GM12878 (cell line): ENCODE measurements at regions not wholly inside any gene's neighbourhood (a gene's known extent, or its start where the extent isn't known, plus 50 kb on each side); places are given as distances from the start of the nearest gene placed in this dataset.

Experiments used
- ATAC-seq: fragments of 200-7000 bp; cut with Tn5 transposase; 3 replicates; pipeline ENCODE4 v1.9.1; 2020; ENCODE audit warnings: mild to moderate bottlenecking, moderate library complexity
- BruUV-seq: library from RNA; stranded (reverse); fragments of 400-500 nt; replicated peaks from 2 replicates; lab custom pipeline; 2021; lab: Mats Ljungman, UMichigan
- CTCF ChIA-PET: fragments of 300-600 bp; sonication (Branson Sonifier 250); formaldehyde crosslinking; extraction: SDS; loops from one replicate; lab custom pipeline; 2021; ENCODE audit warnings: inconsistent platforms; lab: Yijun Ruan, JAX
- POLR2A ChIA-PET: fragments of 350-600 bp; formaldehyde crosslinking; extraction: SDS; loops from one replicate; lab custom pipeline; 2021; ENCODE audit warnings: inconsistent platforms; lab: Charles Lee
- RAD21 ChIA-PET: fragments of 300-600 bp; sonication (Branson Sonifier 250); formaldehyde crosslinking; loops from one replicate; lab custom pipeline; 2023; ENCODE audit warnings: antibody characterized with exemption; ENCODE audit not compliant: unreplicated experiment; lab: Charles Lee
- SMC1A ChIA-PET: fragments of 300-600 bp; sonication (Branson Sonifier 250); formaldehyde crosslinking; loops from one replicate; lab custom pipeline; 2023; ENCODE audit not compliant: unreplicated experiment, uncharacterized antibody; lab: Charles Lee
- DNase-seq: peaks from one replicate; pipeline ENCODE4 v3.0.0-alpha.2; 2011; ENCODE audit warnings: low read depth, low spot score
- FAIRE-seq: peaks from 3 replicates; lab custom pipeline; 2011; peaks lifted over from hg19 to GRCh38; lab: Jason Lieb, UNC
- H2AFZ ChIP-seq: 2 replicates; pipeline ENCODE4 v1.6.0; 2011; ENCODE audit warnings: low read depth, low read length, control low read depth; ENCODE audit not compliant: control insufficient read depth
- H3K27ac ChIP-seq: 2 replicates; pipeline ENCODE4 v1.5.1; 2011; ENCODE audit warnings: control low read depth; ENCODE audit not compliant: control insufficient read depth, insufficient read depth
- H3K27me3 ChIP-seq, 2 experiments: replicated peaks in 1 of 2; 2 replicates each; pipeline versions ENCODE4 v1.6.0 to v1.6.1; 2011; ENCODE audit warnings: low read length in 1 of 2; ENCODE audit not compliant: control insufficient read depth in 2 of 2, insufficient read depth in 2 of 2
- H3K36me3 ChIP-seq, 2 experiments: 2 replicates each; pipeline ENCODE4 v1.5.1; 2011; ENCODE audit warnings: low read length in 1 of 2; ENCODE audit not compliant: control insufficient read depth in 2 of 2, insufficient read depth in 2 of 2
- H3K4me1 ChIP-seq: 2 replicates; pipeline ENCODE4 v1.6.1; 2011; ENCODE audit warnings: mild to moderate bottlenecking, low read length, moderate library complexity, mixed read lengths; ENCODE audit not compliant: control insufficient read depth, insufficient read depth
- H3K4me2 ChIP-seq: 2 replicates; pipeline ENCODE4 v1.6.0; 2011; ENCODE audit warnings: control low read depth; ENCODE audit not compliant: control insufficient read depth, insufficient read depth
- H3K4me3 ChIP-seq: fragments of 200-600 bp; sonication (generic); 2 replicates; pipeline ENCODE4 v1.5.1; 2016
- H3K79me2 ChIP-seq: 2 replicates; pipeline ENCODE4 v1.6.0; 2011; ENCODE audit warnings: low read length; ENCODE audit not compliant: control insufficient read depth, insufficient read depth
- H3K9ac ChIP-seq: 2 replicates; pipeline ENCODE4 v1.8.0; 2011; ENCODE audit warnings: low read length, control low read depth, mixed read lengths; ENCODE audit not compliant: control insufficient read depth, insufficient read depth
- H3K9me3 ChIP-seq: replicated peaks from 3 replicates; pipeline ENCODE4 v1.5.1; 2011; ENCODE audit warnings: mild to moderate bottlenecking, low read length; ENCODE audit not compliant: control insufficient read depth, insufficient read depth
- H4K20me1 ChIP-seq: 2 replicates; pipeline ENCODE4 v1.6.0; 2011; ENCODE audit not compliant: control insufficient read depth, insufficient read depth
- NBN ChIP-seq: fragments of 450-650 bp; IDR thresholded peaks from 2 replicates; pipeline ENCODE4 v1.6.1; 2016
- NR2C2 ChIP-seq: IDR thresholded peaks from 2 replicates; pipeline ENCODE4 v1.6.1; 2011; ENCODE audit warnings: borderline replicate concordance, low read depth; ENCODE audit not compliant: control insufficient read depth, insufficient read length
- SMAD5 ChIP-seq: IDR thresholded peaks from 2 replicates; pipeline ENCODE4 v1.6.1; 2016; ENCODE audit warnings: antibody characterized with exemption, low read depth
- YBX1 ChIP-seq: fragments of 450-650 bp; IDR thresholded peaks from 2 replicates; pipeline ENCODE4 v1.6.1; 2016; ENCODE audit warnings: antibody characterized with exemption
- WGBS: methylation state at CpG from one replicate; pipeline ENCODE4 v1.1.6; 2016; ENCODE audit warnings: low lambda C conversion rate; ENCODE audit not compliant: insufficient replicate concordance, insufficient coverage; ENCODE audit errors: missing lambda C conversion rate; 5-methylcytosine and 5-hydroxymethylcytosine counted together
- in situ Hi-C: fragments of 300-500 bp; cut with MboI; formaldehyde crosslinking; loops from 9 replicates; pipeline ENCODE4 v1.14.3; 2018; ENCODE audit warnings: mixed read lengths
- intact Hi-C: fragments of 100-400 bp; cut with micrococcal nuclease; formaldehyde crosslinking; loops from one replicate; pipeline ENCODE4 v1.14.2; 2022; ENCODE audit not compliant: unreplicated experiment
- TF ChIP-seq, protein P1 (sequence below): IDR thresholded peaks from 2 replicates; pipeline ENCODE4 v1.6.1; 2012; ENCODE audit warnings: improper control_type of control experiment, low read depth, low read length; ENCODE audit not compliant: insufficient replicate concordance
- TF ChIP-seq, protein P2 (sequence below): fragments of 450-650 bp; IDR thresholded peaks from 2 replicates; pipeline ENCODE4 v1.6.1; 2016; ENCODE audit warnings: mild to moderate bottlenecking
- TF ChIP-seq, protein P3 (sequence below): fragments of 450-650 bp; IDR thresholded peaks from 2 replicates; pipeline ENCODE4 v1.6.1; 2016; ENCODE audit warnings: mild to moderate bottlenecking
- TF ChIP-seq, protein P4 (sequence below): fragments of 450-650 bp; IDR thresholded peaks from 2 replicates; pipeline ENCODE4 v1.6.1; 2017; ENCODE audit warnings: mild to moderate bottlenecking, moderate library complexity
- TF ChIP-seq, protein P5 (sequence below): fragments of 450-650 bp; IDR thresholded peaks from 2 replicates; pipeline ENCODE4 v1.6.1; 2017; ENCODE audit warnings: low read depth, mild to moderate bottlenecking, moderate library complexity

DNA sequence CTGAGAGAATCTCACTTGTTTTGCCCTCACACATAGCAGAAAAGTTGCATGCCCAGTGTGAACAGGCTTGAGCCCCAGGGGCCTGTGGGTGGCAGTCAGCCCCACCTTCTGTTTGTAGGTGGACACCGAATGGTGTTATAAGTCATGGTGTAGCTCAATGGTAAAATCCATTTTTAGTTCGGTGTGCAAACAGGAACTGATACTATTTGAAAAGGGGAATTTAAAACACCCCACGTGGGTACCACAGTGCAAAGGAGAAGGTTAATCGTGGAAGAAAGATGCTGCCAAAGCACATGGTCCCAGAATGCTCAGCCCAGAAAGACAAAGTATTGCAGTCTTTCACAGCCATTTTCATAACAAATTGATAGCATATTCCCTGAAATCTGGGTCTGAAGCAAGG is 71.8 kb upstream of the GZMB start:
- ATAC-seq (peak; percentile 96), FAIRE-seq (peak; percentile 62), DNase-seq (peak; percentile 58)
- H3K9ac ChIP-seq = no peak overlapping the region
- H3K9me3 ChIP-seq = no peaks in the 10 kb centered on the region; the same call in 2 of the 3 replicates
- peaks cover 15% of the 10 kb centered on the region for H3K4me1 ChIP-seq
- 3% methylated on average over 4 of the region's 4 CpGs for WGBS
- in situ Hi-C loops = no loop called here
- no peaks in the 10 kb centered on the region for H3K27me3 ChIP-seq
- intact Hi-C loops = no loop called here
- no peaks in the 10 kb centered on the region for H3K36me3 ChIP-seq
- H3K79me2 ChIP-seq = no peaks in the 10 kb centered on the region
- ChIA-PET RAD21 (interaction anchor here (0.8 to 9.3 kb wide), 19 partner anchors 8 to 447 kb away, joined by 3 to 73 read pairs (median 4); no protein-coding TSS in a partner anchor), POLR2A (interaction anchor here (1.3 to 2.0 kb wide), 4 partner anchors 11 to 240 kb away, joined by 3 to 14 read pairs (median 4); no protein-coding TSS in a partner anchor), SMC1A (interaction anchor here (0.7 to 14.6 kb wide), 22 partner anchors 10 to 447 kb away, joined by 3 to 217 read pairs (median 4); no protein-coding TSS in a partner anchor), CTCF (interaction anchor here (0.6 to 9.0 kb wide), 18 partner anchors 10 to 446 kb away, joined by 3 to 188 read pairs (median 4); no protein-coding TSS in a partner anchor)
- H3K4me3 ChIP-seq = no peak overlapping the region
- peak overlapping the region; percentile 54 for H3K4me2 ChIP-seq
- no TSS peak for BruUV-seq
- H2AFZ ChIP-seq = peak overlapping the region; percentile 54
- H4K20me1 ChIP-seq = no peaks in the 10 kb centered on the region
- H3K27ac ChIP-seq = 0 out of 2 replicates have a peak overlapping the region, but pooled peaks have one; percentile 38
- TF ChIP-seq SMAD5 = no peak
- TF ChIP-seq, protein P1, sequence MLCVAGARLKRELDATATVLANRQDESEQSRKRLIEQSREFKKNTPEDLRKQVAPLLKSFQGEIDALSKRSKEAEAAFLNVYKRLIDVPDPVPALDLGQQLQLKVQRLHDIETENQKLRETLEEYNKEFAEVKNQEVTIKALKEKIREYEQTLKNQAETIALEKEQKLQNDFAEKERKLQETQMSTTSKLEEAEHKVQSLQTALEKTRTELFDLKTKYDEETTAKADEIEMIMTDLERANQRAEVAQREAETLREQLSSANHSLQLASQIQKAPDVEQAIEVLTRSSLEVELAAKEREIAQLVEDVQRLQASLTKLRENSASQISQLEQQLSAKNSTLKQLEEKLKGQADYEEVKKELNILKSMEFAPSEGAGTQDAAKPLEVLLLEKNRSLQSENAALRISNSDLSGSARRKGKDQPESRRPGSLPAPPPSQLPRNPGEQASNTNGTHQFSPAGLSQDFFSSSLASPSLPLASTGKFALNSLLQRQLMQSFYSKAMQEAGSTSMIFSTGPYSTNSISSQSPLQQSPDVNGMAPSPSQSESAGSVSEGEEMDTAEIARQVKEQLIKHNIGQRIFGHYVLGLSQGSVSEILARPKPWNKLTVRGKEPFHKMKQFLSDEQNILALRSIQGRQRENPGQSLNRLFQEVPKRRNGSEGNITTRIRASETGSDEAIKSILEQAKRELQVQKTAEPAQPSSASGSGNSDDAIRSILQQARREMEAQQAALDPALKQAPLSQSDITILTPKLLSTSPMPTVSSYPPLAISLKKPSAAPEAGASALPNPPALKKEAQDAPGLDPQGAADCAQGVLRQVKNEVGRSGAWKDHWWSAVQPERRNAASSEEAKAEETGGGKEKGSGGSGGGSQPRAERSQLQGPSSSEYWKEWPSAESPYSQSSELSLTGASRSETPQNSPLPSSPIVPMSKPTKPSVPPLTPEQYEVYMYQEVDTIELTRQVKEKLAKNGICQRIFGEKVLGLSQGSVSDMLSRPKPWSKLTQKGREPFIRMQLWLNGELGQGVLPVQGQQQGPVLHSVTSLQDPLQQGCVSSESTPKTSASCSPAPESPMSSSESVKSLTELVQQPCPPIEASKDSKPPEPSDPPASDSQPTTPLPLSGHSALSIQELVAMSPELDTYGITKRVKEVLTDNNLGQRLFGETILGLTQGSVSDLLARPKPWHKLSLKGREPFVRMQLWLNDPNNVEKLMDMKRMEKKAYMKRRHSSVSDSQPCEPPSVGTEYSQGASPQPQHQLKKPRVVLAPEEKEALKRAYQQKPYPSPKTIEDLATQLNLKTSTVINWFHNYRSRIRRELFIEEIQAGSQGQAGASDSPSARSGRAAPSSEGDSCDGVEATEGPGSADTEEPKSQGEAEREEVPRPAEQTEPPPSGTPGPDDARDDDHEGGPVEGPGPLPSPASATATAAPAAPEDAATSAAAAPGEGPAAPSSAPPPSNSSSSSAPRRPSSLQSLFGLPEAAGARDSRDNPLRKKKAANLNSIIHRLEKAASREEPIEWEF = peak; percentile 52
- TF ChIP-seq, protein P2, sequence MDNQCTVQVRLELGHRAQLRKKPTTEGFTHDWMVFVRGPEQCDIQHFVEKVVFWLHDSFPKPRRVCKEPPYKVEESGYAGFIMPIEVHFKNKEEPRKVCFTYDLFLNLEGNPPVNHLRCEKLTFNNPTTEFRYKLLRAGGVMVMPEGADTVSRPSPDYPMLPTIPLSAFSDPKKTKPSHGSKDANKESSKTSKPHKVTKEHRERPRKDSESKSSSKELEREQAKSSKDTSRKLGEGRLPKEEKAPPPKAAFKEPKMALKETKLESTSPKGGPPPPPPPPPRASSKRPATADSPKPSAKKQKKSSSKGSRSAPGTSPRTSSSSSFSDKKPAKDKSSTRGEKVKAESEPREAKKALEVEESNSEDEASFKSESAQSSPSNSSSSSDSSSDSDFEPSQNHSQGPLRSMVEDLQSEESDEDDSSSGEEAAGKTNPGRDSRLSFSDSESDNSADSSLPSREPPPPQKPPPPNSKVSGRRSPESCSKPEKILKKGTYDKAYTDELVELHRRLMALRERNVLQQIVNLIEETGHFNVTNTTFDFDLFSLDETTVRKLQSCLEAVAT = 0 out of 2 replicates have a peak, but pooled peaks have one; percentile 54
- TF ChIP-seq, protein P3, sequence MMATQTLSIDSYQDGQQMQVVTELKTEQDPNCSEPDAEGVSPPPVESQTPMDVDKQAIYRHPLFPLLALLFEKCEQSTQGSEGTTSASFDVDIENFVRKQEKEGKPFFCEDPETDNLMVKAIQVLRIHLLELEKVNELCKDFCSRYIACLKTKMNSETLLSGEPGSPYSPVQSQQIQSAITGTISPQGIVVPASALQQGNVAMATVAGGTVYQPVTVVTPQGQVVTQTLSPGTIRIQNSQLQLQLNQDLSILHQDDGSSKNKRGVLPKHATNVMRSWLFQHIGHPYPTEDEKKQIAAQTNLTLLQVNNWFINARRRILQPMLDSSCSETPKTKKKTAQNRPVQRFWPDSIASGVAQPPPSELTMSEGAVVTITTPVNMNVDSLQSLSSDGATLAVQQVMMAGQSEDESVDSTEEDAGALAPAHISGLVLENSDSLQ = no peak
- TF ChIP-seq NBN = peak; percentile 63; the same call in 1 of the 2 replicates
- no peak for TF ChIP-seq NR2C2
- TF ChIP-seq, protein P4, sequence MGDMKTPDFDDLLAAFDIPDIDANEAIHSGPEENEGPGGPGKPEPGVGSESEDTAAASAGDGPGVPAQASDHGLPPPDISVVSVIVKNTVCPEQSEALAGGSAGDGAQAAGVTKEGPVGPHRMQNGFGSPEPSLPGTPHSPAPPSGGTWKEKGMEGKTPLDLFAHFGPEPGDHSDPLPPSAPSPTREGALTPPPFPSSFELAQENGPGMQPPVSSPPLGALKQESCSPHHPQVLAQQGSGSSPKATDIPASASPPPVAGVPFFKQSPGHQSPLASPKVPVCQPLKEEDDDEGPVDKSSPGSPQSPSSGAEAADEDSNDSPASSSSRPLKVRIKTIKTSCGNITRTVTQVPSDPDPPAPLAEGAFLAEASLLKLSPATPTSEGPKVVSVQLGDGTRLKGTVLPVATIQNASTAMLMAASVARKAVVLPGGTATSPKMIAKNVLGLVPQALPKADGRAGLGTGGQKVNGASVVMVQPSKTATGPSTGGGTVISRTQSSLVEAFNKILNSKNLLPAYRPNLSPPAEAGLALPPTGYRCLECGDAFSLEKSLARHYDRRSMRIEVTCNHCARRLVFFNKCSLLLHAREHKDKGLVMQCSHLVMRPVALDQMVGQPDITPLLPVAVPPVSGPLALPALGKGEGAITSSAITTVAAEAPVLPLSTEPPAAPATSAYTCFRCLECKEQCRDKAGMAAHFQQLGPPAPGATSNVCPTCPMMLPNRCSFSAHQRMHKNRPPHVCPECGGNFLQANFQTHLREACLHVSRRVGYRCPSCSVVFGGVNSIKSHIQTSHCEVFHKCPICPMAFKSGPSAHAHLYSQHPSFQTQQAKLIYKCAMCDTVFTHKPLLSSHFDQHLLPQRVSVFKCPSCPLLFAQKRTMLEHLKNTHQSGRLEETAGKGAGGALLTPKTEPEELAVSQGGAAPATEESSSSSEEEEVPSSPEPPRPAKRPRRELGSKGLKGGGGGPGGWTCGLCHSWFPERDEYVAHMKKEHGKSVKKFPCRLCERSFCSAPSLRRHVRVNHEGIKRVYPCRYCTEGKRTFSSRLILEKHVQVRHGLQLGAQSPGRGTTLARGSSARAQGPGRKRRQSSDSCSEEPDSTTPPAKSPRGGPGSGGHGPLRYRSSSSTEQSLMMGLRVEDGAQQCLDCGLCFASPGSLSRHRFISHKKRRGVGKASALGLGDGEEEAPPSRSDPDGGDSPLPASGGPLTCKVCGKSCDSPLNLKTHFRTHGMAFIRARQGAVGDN = peak; percentile 100
- TF ChIP-seq YBX1 = no peak
- TF ChIP-seq, protein P5, sequence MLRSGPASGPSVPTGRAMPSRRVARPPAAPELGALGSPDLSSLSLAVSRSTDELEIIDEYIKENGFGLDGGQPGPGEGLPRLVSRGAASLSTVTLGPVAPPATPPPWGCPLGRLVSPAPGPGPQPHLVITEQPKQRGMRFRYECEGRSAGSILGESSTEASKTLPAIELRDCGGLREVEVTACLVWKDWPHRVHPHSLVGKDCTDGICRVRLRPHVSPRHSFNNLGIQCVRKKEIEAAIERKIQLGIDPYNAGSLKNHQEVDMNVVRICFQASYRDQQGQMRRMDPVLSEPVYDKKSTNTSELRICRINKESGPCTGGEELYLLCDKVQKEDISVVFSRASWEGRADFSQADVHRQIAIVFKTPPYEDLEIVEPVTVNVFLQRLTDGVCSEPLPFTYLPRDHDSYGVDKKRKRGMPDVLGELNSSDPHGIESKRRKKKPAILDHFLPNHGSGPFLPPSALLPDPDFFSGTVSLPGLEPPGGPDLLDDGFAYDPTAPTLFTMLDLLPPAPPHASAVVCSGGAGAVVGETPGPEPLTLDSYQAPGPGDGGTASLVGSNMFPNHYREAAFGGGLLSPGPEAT = peak; percentile 88
